Activated CD4-positive, alpha-beta memory T cell treated with anti-CD3 and anti-CD28 coated beads, Interleukin-2, amount 10 ng/mL, durations not matched to agents 7 days and 5 days (primary cell): ENCODE measurements at regions not wholly inside any gene's neighbourhood (a gene's known extent, or its start where the extent isn't known, plus 50 kb on each side); places are given as distances from the start of the nearest gene placed in this dataset.
"Not testable (repeated sequence)": the region's sequence is repeated elsewhere in the genome, so short reads cannot be mapped to it uniquely, and the experiment has no call there.

Experiments
- CTCF ChIA-PET: fragments of 350-600 bp; sonication (Branson Sonifier 250); formaldehyde crosslinking; loops from one replicate; lab custom pipeline; 2021; ENCODE audit warnings: antibody characterized with exemption, inconsistent platforms; lab: Charles Lee
- POLR2A ChIA-PET: fragments of 350-600 bp; sonication (Branson Sonifier 250); formaldehyde crosslinking; loops from one replicate; lab custom pipeline; 2021; ENCODE audit warnings: antibody characterized with exemption; lab: Charles Lee
- DNase-seq: peaks from one replicate; pipeline ENCODE4 v3.0.0-alpha.2; 2020
- H3K27ac Mint-ChIP-seq: one replicate; pipeline ENCODE4 v1.8.0; 2021; ENCODE audit warnings: mild to moderate bottlenecking, mixed read lengths
- H3K27me3 Mint-ChIP-seq: one replicate; pipeline ENCODE4 v1.8.0; 2021; ENCODE audit warnings: mixed read lengths
- H3K36me3 Mint-ChIP-seq: one replicate; pipeline ENCODE4 v1.8.0; 2021; ENCODE audit warnings: low read depth, mixed read lengths
- H3K4me1 Mint-ChIP-seq: one replicate; pipeline ENCODE4 v1.8.0; 2021; ENCODE audit warnings: mixed read lengths
- H3K4me3 Mint-ChIP-seq: one replicate; pipeline ENCODE4 v1.8.0; 2021; ENCODE audit warnings: mild to moderate bottlenecking, mixed read lengths
- H3K9me3 Mint-ChIP-seq: one replicate; pipeline ENCODE4 v1.8.0; 2021; ENCODE audit warnings: mixed read lengths

- Mint-ChIP-seq H3K4me3 (no peak overlapping the region), H3K9me3 (no peaks in the 10 kb centered on the region), H3K36me3 (no peaks in the 10 kb centered on the region), H3K27me3 (no peaks in the 10 kb centered on the region), H3K4me1 (no peaks in the 10 kb centered on the region), H3K27ac (no peak overlapping the region)
- CTCF ChIA-PET, result no interaction called here
- POLR2A ChIA-PET, result no interaction called here
- no peak for DNase-seq
These were observed 652.9 kb upstream of the IGFBP7 start for GRCh38 chr4:57763070-57763469.

- Mint-ChIP-seq H3K4me3 (no peak overlapping the region), H3K27me3 (no peaks in the 10 kb centered on the region), H3K9me3 (peaks cover 5% of the 10 kb centered on the region), H3K4me1 (no peaks in the 10 kb centered on the region), H3K27ac (no peak overlapping the region), H3K36me3 (no peaks in the 10 kb centered on the region)
- ChIA-PET CTCF (no interaction called here), POLR2A (no interaction called here)
- no peak for DNase-seq
These were observed 630.5 kb upstream of the IGFBP7 start for GRCh38 chr4:57740625-57741190.

GRCh38 chr4:57736781-57737180 lies 626.6 kb upstream of the IGFBP7 start:
- H3K27me3 Mint-ChIP-seq, result no peaks in the 10 kb centered on the region
- no peak overlapping the region for H3K27ac Mint-ChIP-seq
- POLR2A ChIA-PET, result no interaction called here
- no peak overlapping the region for H3K4me3 Mint-ChIP-seq
- H3K36me3 Mint-ChIP-seq, result no peaks in the 10 kb centered on the region
- CTCF ChIA-PET, result interaction anchor here (0.6 kb wide), 1 partner anchor 573 kb away, joined by 3 read pairs; no protein-coding TSS in a partner anchor
- no peaks in the 10 kb centered on the region for H3K9me3 Mint-ChIP-seq
- H3K4me1 Mint-ChIP-seq, result no peaks in the 10 kb centered on the region
- DNase-seq, result no peak

GRCh38 chr4:57734104-57734670 lies 624.0 kb upstream of the IGFBP7 start:
- ChIA-PET POLR2A (no interaction called here), CTCF (no interaction called here)
- Mint-ChIP-seq H3K4me3 (no peak overlapping the region), H3K4me1 (no peaks in the 10 kb centered on the region), H3K27me3 (no peaks in the 10 kb centered on the region), H3K36me3 (no peaks in the 10 kb centered on the region), H3K9me3 (peaks cover 2% of the 10 kb centered on the region), H3K27ac (no peak overlapping the region)
- DNase-seq, result no peak

GRCh38 chr4:57729775-57730570 lies 619.8 kb upstream of the IGFBP7 start:
- H3K9me3 Mint-ChIP-seq, H3K4me3 Mint-ChIP-seq, H3K27me3 Mint-ChIP-seq, H3K4me1 Mint-ChIP-seq, DNase-seq, H3K27ac Mint-ChIP-seq, CTCF ChIA-PET, H3K36me3 Mint-ChIP-seq, POLR2A ChIA-PET: not testable (repeated sequence)

- Mint-ChIP-seq H3K27ac (no peak overlapping the region), H3K27me3 (no peaks in the 10 kb centered on the region), H3K4me1 (no peaks in the 10 kb centered on the region), H3K36me3 (no peaks in the 10 kb centered on the region), H3K9me3 (peaks cover 4% of the 10 kb centered on the region), H3K4me3 (no peak overlapping the region)
- CTCF ChIA-PET, result no interaction called here
- POLR2A ChIA-PET, result no interaction called here
- DNase-seq, result no peak
These were observed 616.0 kb upstream of the IGFBP7 start for GRCh38 chr4:57726154-57726553.

- H3K4me3 Mint-ChIP-seq, result no peak overlapping the region
- POLR2A ChIA-PET, result no interaction called here
- no peaks in the 10 kb centered on the region for H3K4me1 Mint-ChIP-seq
- no peaks in the 10 kb centered on the region for H3K36me3 Mint-ChIP-seq
- H3K9me3 Mint-ChIP-seq, result peaks cover 6% of the 10 kb centered on the region
- CTCF ChIA-PET, result no interaction called here
- H3K27ac Mint-ChIP-seq, result no peak overlapping the region
- H3K27me3 Mint-ChIP-seq, result no peaks in the 10 kb centered on the region
- no peak for DNase-seq
These were observed 609.3 kb upstream of the IGFBP7 start for GRCh38 chr4:57719456-57719855.

- H3K9me3 Mint-ChIP-seq, H3K4me1 Mint-ChIP-seq, H3K27ac Mint-ChIP-seq, DNase-seq, H3K36me3 Mint-ChIP-seq, POLR2A ChIA-PET, H3K27me3 Mint-ChIP-seq, CTCF ChIA-PET, H3K4me3 Mint-ChIP-seq: not testable (repeated sequence)
These were observed 604.1 kb upstream of the IGFBP7 start for GRCh38 chr4:57714313-57714712.

- no peak overlapping the region for H3K4me3 Mint-ChIP-seq
- ChIA-PET CTCF (no interaction called here), POLR2A (no interaction called here)
- H3K36me3 Mint-ChIP-seq, result no peaks in the 10 kb centered on the region
- no peaks in the 10 kb centered on the region for H3K4me1 Mint-ChIP-seq
- no peak for DNase-seq
- H3K27me3 Mint-ChIP-seq, result no peaks in the 10 kb centered on the region
- H3K9me3 Mint-ChIP-seq, result peaks cover 3% of the 10 kb centered on the region
- no peak overlapping the region for H3K27ac Mint-ChIP-seq
These were observed 599.9 kb upstream of the IGFBP7 start for GRCh38 chr4:57710053-57710452.

- Mint-ChIP-seq H3K27ac (no peak overlapping the region), H3K27me3 (no peaks in the 10 kb centered on the region), H3K4me1 (no peaks in the 10 kb centered on the region), H3K4me3 (no peak overlapping the region), H3K9me3 (no peaks in the 10 kb centered on the region), H3K36me3 (no peaks in the 10 kb centered on the region)
- CTCF ChIA-PET, result no interaction called here
- DNase-seq, result no peak
- POLR2A ChIA-PET, result no interaction called here
These were observed 581.2 kb upstream of the IGFBP7 start for GRCh38 chr4:57691370-57691769.

GRCh38 chr4:57689693-57690205 lies 579.6 kb upstream of the IGFBP7 start:
- H3K4me1 Mint-ChIP-seq, result no peaks in the 10 kb centered on the region
- H3K36me3 Mint-ChIP-seq, result no peaks in the 10 kb centered on the region
- no peaks in the 10 kb centered on the region for H3K9me3 Mint-ChIP-seq
- no peak overlapping the region for H3K4me3 Mint-ChIP-seq
- CTCF ChIA-PET, result no interaction called here
- no peak overlapping the region for H3K27ac Mint-ChIP-seq
- DNase-seq, result no peak
- no peaks in the 10 kb centered on the region for H3K27me3 Mint-ChIP-seq
- POLR2A ChIA-PET, result no interaction called here

GRCh38 chr4:57682275-57682674 lies 572.1 kb upstream of the IGFBP7 start:
- Mint-ChIP-seq H3K4me3 (no peak overlapping the region), H3K36me3 (no peaks in the 10 kb centered on the region), H3K27me3 (no peaks in the 10 kb centered on the region), H3K4me1 (no peaks in the 10 kb centered on the region), H3K9me3 (peaks cover under 1% of the 10 kb centered on the region), H3K27ac (no peak overlapping the region)
- no peak for DNase-seq
- CTCF ChIA-PET, result no interaction called here
- POLR2A ChIA-PET, result no interaction called here

GRCh38 chr4:57679969-57680368 lies 569.8 kb upstream of the IGFBP7 start:
- no peaks in the 10 kb centered on the region for H3K27me3 Mint-ChIP-seq
- no peak overlapping the region for H3K4me3 Mint-ChIP-seq
- CTCF ChIA-PET, result no interaction called here
- peaks cover 4% of the 10 kb centered on the region for H3K9me3 Mint-ChIP-seq
- H3K27ac Mint-ChIP-seq, result no peak overlapping the region
- DNase-seq, result no peak
- H3K36me3 Mint-ChIP-seq, result no peaks in the 10 kb centered on the region
- POLR2A ChIA-PET, result no interaction called here
- H3K4me1 Mint-ChIP-seq, result no peaks in the 10 kb centered on the region
